ENCODE measurements at regions not wholly inside any gene's neighbourhood (a gene's known extent, or its start where the extent isn't known, plus 50 kb on each side); places are given as distances from the start of the nearest gene placed in this dataset.
A peak's percentile ranks its signal among the peaks of the same experiment; 100 is the strongest.

- H3K27me3 ChIP-seq, result no peaks in the 10 kb centered on the region
- H3K4me1 ChIP-seq, result no peaks in the 10 kb centered on the region
- H3K9me3 ChIP-seq, result no peaks in the 10 kb centered on the region
- no peaks in the 10 kb centered on the region for H3K36me3 ChIP-seq
- 87 to 91% (median 88%) methylated on average over 13 to 14 of the region's 14 CpGs for WGBS, 5 donors
- no peak overlapping the region for H3K27ac ChIP-seq
- H3K4me3 ChIP-seq, result no peak overlapping the region
- TF ChIP-seq EP300 (IDR thresholded peaks at IDR 0.05), result no peak
- no peak for TF ChIP-seq POLR2AphosphoS5 (IDR thresholded peaks at IDR 0.05)
- no peak for TF ChIP-seq POLR2A (IDR thresholded peaks at IDR 0.05)
- no peak for TF ChIP-seq CTCF (IDR thresholded peaks at IDR 0.05)
- no peak for DNase-seq
- intact Hi-C loops (cut with DNase I; ENCODE audit: low total_unique reads), result no loop called here
These were observed 87.1 kb upstream of the SELENOP start for GRCh38 chr5:42898760-42899159.

- Histone ChIP-seq H3K27ac (no peak overlapping the region), H3K9me3 (no peaks in the 10 kb centered on the region), H3K4me1 (no peaks in the 10 kb centered on the region), H3K4me3 (no peak overlapping the region), H3K36me3 (no peaks in the 10 kb centered on the region), H3K27me3 (no peaks in the 10 kb centered on the region)
- intact Hi-C loops (cut with DNase I; ENCODE audit: low total_unique reads), result no loop called here
- 50 to 80% (median 70%) methylated on average over 3 of the region's 3 CpGs for WGBS, 5 donors
- TF ChIP-seq EP300 (IDR thresholded peaks at IDR 0.05) (no peak), POLR2A (IDR thresholded peaks at IDR 0.05) (no peak), POLR2AphosphoS5 (IDR thresholded peaks at IDR 0.05) (no peak), CTCF (IDR thresholded peaks at IDR 0.05) (no peak)
- DNase-seq, result no peak
These were observed 84.8 kb upstream of the SELENOP start for GRCh38 chr5:42896523-42896922.

- no peak for TF ChIP-seq CTCF (IDR thresholded peaks at IDR 0.05)
- no peak for TF ChIP-seq POLR2A (IDR thresholded peaks at IDR 0.05)
- no peak for TF ChIP-seq EP300 (IDR thresholded peaks at IDR 0.05)
- no peak for TF ChIP-seq POLR2AphosphoS5 (IDR thresholded peaks at IDR 0.05)
- Histone ChIP-seq H3K27me3 (no peaks in the 10 kb centered on the region), H3K27ac (no peak overlapping the region), H3K9me3 (no peaks in the 10 kb centered on the region), H3K4me3 (no peak overlapping the region), H3K36me3 (no peaks in the 10 kb centered on the region), H3K4me1 (no peaks in the 10 kb centered on the region)
- 56 to 72% (median 56%) methylated on average over 10 to 20 of the region's 20 CpGs for WGBS, 5 donors
- intact Hi-C loops (cut with DNase I; ENCODE audit: low total_unique reads), result no loop called here
- DNase-seq, result peak in 1 of 2 donors; percentile 28
These were observed 82.4 kb upstream of the SELENOP start for GRCh38 chr5:42894057-42894456.

GRCh38 chr5:42889311-42889933 lies 77.7 kb upstream of the SELENOP start:
- Histone ChIP-seq H3K4me1 (peaks cover 0 to 9% (median 0%) of the 10 kb centered on the region in 4 donors), H3K4me3 (no peak overlapping the region), H3K27ac (no peak overlapping the region), H3K9me3 (no peaks in the 10 kb centered on the region), H3K36me3 (no peaks in the 10 kb centered on the region), H3K27me3 (no peaks in the 10 kb centered on the region)
- intact Hi-C loops (cut with DNase I; ENCODE audit: low total_unique reads), result no loop called here
- peak; percentile 85 to 92 for DNase-seq
- WGBS, 5 donors, result 23 to 27% (median 25%) methylated on average over 4 of the region's 4 CpGs
- TF ChIP-seq POLR2A (IDR thresholded peaks at IDR 0.05) (no peak), CTCF (IDR thresholded peaks at IDR 0.05) (peak in 5 of 7 experiments; percentile 74 to 90 (median 84)), POLR2AphosphoS5 (IDR thresholded peaks at IDR 0.05) (peak in 1 of 3 donors; percentile 71), EP300 (IDR thresholded peaks at IDR 0.05) (no peak)
